NCI-H146 treated with DMSO at 0.1 percent for 48 hours (cell line): ENCODE measurements at regions not wholly inside any gene's neighbourhood (a gene's known extent, or its start where the extent isn't known, plus 50 kb on each side); places are given as distances from the start of the nearest gene placed in this dataset.
A peak's percentile ranks its signal among the peaks of the same experiment; 100 is the strongest.

Experiments used
- DNase-seq: peaks from one replicate; lab custom pipeline; 2025; ENCODE audit not compliant: unreplicated experiment; lab: John Stamatoyannopoulos, UW

DNA sequence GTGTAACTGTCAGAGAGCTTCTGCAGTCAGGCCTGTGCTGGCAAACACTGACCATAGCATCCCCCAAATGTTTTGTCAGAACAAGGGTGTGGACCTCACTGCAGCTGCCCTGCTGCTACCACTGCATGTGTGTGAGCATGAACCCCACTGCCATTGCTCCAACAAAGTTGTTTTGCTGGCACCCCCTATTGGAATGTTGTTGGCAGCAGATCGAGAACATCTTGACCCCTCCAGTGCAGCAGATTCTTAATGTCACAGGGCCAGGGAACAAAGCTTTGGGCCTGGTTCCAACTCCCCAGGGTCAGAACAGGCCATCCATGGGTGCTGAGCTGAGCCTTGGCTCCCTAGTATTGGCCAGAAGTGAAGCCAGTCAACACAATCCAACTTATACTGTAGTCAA, 1537.4 kb downstream of the NCAM2 start:
- no peak for DNase-seq

DNA sequence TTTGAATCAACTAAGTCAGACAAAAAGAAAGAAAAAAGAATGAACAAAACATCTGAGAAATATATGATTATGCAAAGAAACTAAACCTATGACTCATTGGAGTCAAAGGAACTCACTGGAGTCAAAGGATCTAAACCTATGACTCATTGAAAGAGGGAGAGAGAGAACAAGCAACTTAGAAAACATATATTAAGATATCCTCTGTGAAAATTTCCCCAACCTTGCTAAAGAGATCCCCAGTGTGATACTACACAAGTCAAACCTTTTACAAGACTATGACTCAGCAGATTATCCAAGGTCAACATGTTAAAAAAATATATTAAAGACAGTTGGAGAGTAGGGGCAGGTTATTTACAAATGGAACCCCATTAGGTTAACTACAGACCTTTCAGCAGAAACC, 1538.3 kb downstream of the NCAM2 start:
- no peak for DNase-seq

DNA sequence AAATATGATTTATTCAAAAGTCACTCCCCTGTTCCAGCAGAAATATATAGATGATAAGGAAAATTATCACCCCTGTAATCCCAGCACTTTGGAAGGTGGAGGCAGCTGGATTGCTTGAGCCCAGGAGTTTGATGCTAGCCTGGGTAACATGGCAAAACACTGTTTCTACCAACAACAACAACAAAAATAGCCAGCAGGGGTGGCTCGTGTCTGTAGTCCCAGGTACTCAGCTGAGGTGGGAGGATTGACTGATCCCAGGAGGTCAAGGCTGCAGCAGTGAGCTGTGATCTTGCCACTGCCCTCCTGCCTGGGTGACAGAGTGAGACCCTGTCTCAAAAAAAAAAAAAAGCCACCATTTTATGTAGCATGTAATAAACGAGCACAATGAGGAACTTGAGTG, 1546.5 kb downstream of the NCAM2 start:
- DNase-seq: no peak

GRCh38 chr21:22552390-22552789, 1554.2 kb downstream of the NCAM2 start:
- DNase-seq: no peak

GRCh38 chr21:22554690-22555316, 1556.6 kb downstream of the NCAM2 start:
- DNase-seq: no peak

DNA sequence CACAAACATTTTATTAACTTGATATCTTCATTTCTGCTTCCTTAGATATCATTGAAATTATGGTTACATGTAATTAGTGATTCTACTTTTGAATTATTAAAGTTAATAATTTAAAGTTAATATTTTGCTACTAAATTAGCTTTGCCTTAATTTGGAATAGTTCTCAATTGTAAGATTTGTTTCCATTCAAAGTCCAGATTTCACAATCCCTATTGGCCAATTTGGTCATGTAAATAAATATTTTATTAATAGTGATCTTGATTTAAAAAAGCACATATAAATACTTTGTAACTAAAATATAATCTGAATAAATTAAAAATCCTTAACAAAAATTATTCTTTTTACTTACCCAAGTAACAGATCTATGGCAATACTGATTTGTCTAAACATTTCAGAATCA, 1558.6 kb downstream of the NCAM2 start:
- no peak for DNase-seq

DNA sequence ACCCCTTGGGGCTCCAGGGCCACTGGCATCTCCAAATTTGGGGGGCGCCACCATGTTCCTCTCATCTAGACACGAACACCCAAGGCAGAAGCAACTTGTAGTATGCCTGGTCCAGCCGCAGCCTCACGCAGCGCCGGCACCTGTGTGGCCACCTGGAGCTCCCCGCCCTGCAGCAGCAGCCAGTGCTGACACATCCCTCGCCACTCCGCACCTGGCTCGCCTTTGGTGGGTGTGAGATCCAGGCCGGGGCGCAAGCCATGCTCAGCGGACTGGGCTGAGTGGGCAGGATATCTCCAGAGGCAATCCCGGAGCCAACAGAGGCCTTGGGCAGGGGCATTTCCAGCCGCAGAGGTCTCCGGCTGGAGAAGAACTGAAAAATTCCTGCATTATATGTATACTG, 1563.7 kb downstream of the NCAM2 start:
- DNase-seq: no peak

DNA sequence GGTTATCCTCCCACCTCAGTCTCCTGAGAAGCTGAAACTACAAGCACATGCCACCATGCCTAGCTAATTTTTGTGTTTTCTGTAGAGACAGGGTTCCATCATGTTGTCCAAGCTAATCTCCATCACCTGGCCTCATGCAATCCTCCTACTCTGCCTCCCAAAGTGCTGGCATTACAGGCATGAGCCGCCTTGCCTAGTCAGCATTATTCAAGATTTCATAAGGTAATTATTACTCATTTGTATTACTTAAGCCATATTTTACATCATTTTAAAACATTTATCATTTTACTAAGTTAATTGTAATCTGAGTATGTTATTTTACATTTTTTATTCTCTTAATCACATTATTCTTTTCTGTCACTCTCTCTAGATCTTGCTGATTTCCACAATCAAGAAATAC, 1575.6 kb downstream of the NCAM2 start:
- no peak for DNase-seq

DNA sequence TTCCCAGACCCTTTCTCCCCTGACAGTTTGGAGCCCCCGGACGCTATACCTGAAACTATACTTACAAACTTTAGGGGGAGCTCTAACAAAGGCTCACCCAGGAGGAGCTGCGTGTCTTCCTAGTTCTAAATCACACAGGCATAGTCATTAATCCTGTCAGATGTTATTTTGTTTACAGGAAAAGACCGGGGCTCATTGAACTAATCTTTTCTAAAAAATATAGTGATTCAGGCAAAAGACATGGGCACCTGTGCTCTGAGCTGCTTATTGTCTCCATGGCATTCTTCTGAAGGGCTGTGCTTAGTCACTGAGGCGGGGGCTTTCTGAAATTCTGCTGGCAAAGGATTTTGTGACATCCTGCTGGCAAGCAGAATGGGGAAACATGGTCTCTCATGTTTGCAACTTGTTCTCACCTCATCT, 1577.0 kb downstream of the NCAM2 start:
- DNase-seq: peak; percentile 48

DNA sequence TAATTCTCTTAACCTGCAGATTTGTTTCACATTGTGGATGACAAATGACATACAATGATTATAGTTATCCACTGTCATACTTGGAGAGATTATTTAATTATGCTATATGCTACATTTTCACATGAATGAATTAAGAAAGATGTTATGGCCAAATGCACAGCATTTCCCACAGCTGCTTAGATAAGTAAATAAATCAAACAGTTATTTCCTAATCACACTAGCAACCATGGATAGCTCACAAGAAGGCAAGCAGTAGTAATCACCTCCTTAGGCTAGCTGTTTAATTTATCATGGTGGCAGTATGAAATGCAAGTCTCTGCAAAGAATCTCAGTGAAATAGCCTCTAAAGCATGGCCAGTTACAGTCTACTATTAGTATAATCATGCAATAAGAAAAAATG, 1581.5 kb downstream of the NCAM2 start:
- no peak for DNase-seq

GRCh38 chr21:22582026-22582425, 1583.8 kb downstream of the NCAM2 start:
- DNase-seq: no peak

GRCh38 chr21:22584308-22584707, 1586.1 kb downstream of the NCAM2 start:
- no peak for DNase-seq

DNA sequence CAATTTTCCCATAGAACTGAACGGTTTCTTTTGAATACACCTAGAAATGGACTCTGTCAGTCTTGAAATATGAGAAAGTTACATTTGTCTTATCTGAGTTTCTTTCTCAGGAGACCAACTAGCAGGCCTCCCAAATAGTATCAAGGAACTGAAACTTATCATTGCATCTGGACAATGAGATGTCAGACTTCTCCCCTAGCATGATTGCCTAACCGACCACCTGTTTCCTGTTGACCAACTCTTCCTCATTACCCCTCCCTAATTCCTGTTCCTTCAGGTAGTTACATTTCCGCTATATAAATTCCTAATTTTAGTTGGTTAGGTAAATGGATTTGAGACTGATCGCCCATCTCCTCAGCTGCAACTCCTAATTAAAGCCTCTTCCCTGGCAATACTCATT, 1587.3 kb downstream of the NCAM2 start:
- no peak for DNase-seq

GRCh38 chr21:22597660-22598255, 1599.5 kb downstream of the NCAM2 start:
- DNase-seq: no peak

GRCh38 chr21:22609802-22610201, 1611.6 kb downstream of the NCAM2 start:
- DNase-seq: peak; percentile 50

- no peak for DNase-seq
These were observed 1629.7 kb downstream of the NCAM2 start for GRCh38 chr21:22627911-22628310.

DNA sequence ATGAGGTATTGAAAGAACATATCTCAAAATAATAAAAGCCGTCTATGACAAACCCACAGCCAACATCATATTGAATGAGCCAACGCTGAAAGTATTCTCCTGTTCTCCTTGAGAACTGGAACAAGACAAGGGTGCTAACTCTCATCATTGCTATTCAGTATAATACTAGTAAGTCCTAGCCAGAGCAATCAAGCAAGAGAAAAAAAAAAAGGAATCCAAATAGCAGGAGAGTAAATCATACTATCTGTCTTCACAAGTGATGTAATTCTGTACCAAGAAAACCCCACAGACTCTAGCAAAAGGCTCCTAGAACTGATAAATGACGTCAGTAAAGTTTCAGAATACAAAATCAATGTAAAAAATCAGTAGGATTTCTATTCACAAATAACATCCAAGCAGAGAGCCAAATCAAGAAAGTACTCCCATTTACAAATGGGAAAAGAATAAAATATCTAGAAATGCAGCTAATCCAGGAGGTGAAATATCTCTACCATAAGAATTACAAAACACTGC, 1632.8 kb downstream of the NCAM2 start:
- DNase-seq: no peak

DNA sequence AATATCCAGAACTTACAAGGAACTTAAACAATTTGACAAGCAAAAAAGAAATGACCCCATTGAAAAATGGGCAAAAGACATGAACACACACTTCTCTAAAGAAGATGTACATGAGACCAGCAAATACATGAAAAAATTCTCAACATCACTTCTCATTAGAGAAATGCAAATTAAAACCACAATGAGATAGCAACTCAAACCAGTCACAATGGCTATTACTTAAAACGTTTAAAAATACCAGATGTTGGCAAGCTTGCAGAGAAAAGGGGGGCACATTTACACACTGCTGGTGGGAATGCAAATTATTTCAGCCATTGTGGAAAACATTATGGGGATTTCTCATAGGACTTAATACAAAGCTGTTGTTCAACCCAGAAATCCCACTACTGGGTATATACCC, 1634.0 kb downstream of the NCAM2 start:
- no peak for DNase-seq

DNA sequence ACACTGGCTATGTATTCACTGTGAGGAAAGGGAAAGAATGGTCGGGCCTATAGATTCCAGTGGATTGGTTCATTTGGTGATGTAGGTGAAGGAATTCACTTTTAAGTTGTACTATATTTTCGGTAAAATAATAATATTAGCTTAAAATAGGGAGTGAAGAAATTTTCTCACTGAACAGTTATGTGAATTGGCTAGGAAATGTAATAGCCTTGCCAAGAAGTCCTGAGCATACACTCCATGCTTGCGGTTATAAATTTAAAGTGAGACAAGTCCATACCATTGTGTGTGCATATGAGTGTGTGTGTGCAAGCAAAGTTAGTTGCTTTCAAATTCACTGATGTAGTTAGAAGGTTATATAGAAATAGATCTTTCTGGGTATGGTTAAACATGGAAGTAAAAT, 1651.0 kb downstream of the NCAM2 start:
- DNase-seq: no peak

DNA sequence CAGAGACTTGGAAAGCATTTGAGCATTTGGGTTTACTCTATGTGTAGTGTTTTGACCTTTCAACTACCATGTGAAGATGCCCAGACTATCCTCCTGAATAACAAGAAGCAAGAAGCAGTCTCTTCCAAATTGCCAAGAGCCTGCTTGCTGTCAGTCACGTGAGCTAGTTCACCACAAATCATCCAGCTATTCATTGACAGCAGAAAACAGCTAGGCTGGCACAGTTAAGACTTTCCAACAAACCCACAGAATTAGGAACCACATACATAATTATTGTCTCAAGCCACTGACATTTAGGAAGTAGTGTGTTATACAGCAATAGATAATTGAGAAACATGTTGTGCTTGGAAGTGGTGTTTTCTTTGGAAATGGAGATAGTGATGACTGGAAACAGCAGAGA, 1652.0 kb downstream of the NCAM2 start:
- DNase-seq: no peak

DNA sequence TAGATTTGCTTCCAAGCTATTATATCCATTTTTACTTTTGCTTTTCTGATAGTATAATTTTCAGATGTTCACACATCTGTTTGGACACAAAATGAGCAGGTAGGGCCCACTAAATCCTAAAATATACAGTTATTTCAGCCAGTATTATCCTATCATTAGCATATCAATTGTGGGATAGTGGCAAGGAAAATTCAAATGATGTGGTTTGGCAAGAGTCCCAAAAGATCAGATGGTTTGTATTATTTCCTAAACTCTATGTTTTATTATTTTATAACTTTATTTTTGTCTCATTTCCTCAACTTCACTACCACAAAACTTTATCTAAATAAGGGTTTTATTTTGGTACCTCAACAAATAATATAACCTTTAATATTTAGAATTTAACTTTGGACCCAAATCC, 1659.6 kb downstream of the NCAM2 start:
- DNase-seq: no peak

GRCh38 chr21:22670148-22670547, 1671.9 kb downstream of the NCAM2 start:
- DNase-seq: no peak

DNA sequence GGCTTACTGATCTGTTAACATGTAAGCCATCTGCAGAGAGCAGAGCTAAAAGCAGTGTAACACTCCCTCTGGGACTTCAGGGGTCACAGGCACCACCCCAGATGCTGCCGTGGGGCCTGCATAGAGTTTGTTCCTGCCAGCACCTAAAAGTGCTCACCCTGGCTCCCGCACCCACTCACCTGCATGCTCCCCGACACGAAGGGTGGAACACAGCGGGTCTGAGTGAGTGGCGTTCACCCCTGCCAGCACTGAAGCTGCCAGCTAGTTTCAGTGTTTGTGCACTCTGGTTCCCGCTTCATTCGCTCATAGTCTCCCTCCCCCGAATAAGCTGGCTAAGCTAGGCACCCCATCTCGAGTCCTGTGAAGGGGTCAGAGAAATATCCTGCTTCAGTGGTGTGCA, 1681.0 kb downstream of the NCAM2 start:
- DNase-seq: no peak
